ENCODE measurements at regions not wholly inside any gene's neighbourhood (a gene's known extent, or its start where the extent isn't known, plus 50 kb on each side); places are given as distances from the start of the nearest gene placed in this dataset.

- no peak for DNase-seq
Observed at GRCh38 chr13:111476197-111476596, 155.8 kb downstream of the TEX29 start.

GRCh38 chr13:111479412-111479811, 159.0 kb downstream of the TEX29 start:
- DNase-seq: no peak

- DNase-seq: no peak
Observed at GRCh38 chr13:111480503-111480902, 160.1 kb downstream of the TEX29 start.

DNA sequence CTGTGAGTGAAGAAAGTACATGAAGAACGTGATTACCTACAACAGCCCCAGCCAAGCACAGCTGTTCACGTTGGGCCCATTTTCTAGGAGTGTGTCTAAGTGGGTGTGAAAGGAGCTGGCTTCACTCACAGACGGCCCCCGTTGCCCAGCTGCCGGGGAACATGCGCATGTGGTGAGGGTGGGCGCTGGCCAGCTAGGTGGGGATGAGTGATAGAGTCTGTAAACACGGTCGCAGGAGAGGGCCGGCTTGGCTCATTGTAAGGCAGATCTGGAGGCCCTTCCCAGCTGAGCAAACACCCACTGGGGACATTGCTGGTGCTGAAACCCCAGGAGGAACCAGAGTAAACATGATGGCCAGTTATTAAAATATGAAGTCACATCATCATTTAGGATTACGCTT, 160.5 kb downstream of the TEX29 start:
- no peak for DNase-seq

DNA sequence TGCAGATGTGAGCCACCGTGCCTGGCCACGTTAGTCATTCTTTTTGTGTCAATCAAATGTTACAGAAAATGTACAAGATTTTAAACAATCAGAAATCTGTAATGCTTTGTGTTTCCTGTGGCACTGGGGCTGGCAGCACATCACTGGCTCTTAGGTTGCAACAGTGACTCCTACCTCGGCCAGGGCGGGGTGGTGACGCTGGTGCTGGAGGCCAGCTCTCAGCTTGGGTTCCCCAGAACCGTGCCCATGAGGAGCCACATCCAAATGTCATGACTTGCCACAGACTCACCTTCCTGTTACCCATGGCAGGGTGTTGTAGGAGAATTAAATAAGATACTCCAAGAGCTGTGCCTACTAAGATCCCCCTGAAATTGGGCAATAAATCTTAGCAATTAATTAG, 161.7 kb downstream of the TEX29 start:
- DNase-seq: no peak

DNA sequence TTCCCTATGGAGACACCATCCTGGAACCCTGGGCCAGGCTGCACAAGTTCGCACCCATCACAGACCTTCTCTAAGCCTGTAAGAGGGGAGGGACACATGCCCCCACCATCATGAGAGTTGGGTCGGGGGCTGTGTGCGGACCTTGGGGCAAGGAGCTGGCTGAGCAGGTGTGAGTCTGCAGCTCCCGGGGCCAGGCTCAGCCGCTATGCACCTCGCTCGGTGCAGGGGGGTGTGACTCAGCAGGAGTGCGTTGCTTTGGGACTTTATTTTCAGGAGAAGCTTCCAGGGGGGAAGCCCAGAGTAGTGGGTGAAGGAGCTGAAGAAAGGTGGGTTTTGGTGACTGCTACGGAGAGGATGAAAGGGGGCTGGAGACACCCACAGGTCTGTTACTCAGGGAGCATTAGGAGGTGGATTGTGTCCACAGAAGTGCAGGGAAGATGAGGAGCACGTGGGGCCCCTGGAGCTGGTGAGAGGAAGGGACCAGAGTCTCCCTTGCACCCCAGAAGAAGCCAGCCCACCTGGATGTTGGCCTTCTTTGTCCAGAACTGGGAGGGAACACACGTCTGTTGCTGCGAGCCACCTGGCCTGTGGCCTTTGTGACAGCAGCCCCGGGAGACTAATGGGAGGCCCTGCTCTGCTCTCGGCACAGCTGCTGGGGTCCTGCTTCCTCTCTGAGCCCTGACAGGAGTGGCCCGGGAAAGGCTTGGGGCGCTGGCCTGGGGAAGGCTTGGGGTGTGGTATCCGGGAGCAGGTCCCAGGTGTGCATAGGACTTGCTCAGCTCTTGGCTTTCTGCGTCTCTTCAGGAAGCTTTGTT, 162.6 kb downstream of the TEX29 start:
- no peak for DNase-seq

DNA sequence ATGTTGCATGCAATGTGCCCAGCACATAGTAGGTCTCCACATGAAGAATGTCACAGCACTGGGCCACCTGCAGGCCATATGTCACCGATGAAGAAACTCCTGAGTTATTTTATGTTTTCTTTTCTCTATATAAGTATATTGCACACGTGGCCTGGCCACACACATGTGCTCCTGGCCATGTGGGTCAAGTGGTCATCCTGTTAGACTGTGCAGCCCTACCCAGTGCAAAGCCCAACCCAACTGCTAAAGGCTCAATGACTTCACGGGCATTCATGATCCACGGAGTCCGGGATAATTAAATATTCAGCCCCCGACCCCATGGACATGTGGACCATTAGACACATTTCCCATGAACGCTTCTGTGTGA, 163.2 kb downstream of the TEX29 start:
- DNase-seq: no peak

GRCh38 chr13:111484141-111484925, 163.9 kb downstream of the TEX29 start:
- no peak for DNase-seq

DNA sequence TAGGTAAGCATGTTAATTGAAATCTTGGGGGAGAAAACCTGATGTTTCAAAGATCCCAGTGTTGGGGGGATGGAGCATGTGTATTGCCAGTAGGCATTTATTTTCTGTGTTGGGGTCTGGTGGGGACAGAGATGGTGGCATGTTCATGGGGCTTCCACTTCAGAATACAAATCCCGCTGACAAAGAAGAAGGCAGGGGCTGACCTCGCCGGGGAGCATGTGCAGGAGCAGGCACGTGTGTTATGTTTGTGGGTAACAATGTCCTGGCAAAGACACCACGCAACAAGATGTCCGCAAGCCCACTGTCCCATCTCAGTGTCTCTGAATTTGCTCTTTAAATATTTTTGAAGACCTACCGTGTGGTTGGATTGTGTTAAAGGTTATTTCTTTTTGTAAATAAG, 164.5 kb downstream of the TEX29 start:
- DNase-seq: no peak

GRCh38 chr13:111485491-111486250, 165.2 kb downstream of the TEX29 start:
- DNase-seq: no peak

DNA sequence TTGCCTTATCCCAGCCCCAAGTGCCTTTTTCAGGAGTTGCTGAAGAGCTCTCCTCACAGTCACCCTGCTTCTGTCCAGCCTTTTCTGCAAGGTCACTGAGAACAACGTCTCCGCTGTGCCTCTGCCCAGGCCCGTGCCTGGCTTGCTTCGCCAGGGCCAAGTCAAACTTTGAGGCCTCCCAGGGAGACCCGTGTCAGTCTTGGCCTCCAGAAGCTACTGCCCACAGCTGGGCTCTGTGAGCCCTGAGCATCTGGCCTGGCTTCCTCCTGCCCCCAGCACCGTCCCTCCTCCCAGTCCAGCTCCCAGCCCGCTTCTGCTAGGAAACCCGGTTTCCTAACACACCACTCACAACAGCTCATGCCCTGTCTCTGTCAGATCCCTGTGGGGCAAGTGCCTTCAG, 165.9 kb downstream of the TEX29 start:
- no peak for DNase-seq

GRCh38 chr13:111486801-111487200, 166.4 kb downstream of the TEX29 start:
- DNase-seq: no peak

DNA sequence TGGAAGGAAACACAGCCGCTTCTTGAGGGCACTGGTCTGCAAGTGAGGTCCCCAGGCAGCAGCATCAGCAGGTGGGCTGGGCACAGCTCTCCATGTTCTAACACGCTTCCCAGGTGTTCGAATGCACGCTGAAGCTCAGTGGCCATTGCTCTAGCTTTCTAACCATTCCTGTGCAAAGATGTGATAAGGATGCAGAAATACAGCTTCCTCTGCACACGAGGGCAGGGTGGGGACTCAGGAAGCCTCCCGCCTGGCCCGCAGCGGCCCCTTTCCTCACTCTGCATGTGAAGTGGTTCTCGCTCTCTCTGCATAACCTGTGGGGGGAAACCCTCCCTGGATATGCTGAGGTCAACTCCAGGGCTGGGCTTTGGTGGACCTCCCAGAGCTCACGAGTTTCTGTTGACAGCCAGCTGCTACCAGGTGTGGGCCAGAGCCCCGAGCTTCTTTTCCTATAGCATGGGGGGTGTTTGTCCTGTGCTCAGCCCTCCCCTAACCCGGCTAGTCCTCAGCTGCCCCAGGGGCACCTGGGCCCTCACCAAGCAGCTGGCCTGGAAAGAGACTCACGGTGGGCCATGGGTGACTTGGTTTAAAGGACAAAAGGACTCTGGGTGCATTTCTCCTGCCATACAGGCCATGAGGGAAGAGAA, 168.2 kb downstream of the TEX29 start:
- no peak for DNase-seq

GRCh38 chr13:111489301-111489700, 168.9 kb downstream of the TEX29 start:
- no peak for DNase-seq

- no peak for DNase-seq
Observed at GRCh38 chr13:111490611-111491010, 170.2 kb downstream of the TEX29 start.

DNA sequence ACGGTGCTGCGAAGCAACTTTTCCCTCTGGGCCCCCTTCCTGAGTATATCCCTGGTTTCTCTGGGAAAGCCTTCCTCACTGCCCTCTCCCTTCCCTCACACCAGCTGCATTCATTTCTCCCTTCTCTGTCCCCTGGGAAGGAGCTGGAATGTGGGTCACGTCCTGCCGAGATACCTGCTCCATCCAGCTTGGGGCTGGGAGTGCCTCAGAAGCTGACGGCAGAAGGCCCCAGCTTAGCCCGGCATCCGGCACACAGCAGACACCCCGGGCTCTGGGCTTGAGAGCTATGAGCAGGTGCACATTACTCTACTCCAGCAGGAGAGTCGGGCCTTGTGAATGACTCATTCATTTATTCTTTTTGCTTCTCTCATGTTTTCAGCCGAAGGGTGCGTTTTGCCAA, 170.6 kb downstream of the TEX29 start:
- no peak for DNase-seq

DNA sequence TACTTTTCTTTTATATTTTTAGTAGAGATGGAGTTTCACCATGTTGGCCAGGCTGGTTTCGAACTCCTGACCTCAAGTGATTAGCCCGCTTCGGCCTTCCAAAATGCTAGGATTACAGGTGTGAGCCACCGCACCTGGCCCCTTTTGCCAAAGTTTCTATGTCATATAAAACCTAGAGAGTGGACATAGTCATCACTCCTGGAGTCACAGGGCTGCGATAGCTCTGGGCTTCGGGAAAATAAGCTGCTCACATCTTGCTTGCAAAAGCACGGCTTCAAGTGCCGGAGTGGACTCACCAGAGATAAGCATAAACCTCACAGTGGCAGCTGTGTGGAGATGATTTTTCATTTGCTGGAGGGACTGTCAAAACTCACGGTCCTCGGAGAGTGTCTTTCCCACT, 171.2 kb downstream of the TEX29 start:
- DNase-seq: no peak

GRCh38 chr13:111492341-111492950, 172.0 kb downstream of the TEX29 start:
- DNase-seq: no peak

DNA sequence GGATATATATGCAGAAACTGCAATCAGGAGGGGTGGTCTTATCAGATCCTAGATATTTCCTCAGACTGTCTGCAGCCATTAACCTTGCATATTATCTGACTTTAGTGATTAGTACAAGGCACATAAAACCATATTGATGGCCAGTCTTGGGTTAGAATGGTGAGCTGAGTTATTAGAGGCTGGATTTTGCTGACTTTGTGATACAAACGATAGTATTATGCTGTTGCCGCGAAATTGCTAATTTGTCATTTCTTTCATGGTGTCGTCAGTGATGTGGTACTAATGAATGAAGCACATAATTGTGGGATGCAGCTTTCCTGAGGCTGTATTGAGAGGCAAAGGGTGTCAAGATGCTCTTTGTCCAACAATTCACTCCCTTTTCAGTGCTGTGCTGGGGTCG, 172.5 kb downstream of the TEX29 start:
- no peak for DNase-seq

DNA sequence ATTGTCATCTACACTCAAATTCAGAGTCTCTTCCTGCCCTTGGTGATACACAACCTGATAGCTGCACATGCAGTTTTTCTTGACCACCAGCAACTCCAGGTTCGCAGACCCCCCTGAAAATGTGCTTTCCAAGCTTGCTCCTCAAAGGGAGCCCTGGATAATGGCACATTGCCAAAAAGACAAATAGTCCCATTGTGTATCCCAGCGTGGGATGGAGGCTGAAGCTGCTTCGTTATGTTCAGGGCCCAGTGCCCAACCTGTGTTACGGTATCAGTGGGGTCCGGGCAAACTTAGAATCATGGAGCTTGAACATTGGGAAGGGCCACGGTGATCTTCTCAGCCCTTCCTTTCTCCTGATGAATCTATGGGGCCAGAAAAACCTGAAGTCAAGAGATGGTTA, 173.0 kb downstream of the TEX29 start:
- no peak for DNase-seq

- DNase-seq: no peak
Observed at GRCh38 chr13:111494641-111495040, 174.2 kb downstream of the TEX29 start.

Measured in muscle of arm (tissue), 1 donor.